PC-3 (cell line): ENCODE measurements at regions not wholly inside any gene's neighbourhood (a gene's known extent, or its start where the extent isn't known, plus 50 kb on each side); places are given as distances from the start of the nearest gene placed in this dataset.

Source experiments
- CTCF ChIP-seq: fragments of 300-600 bp; sonication (generic); conservative IDR thresholded peaks from 2 replicates; pipeline ENCODE4 v1.5.1; 2017; ENCODE audit warnings: antibody characterized with exemption, low read depth, mild to moderate bottlenecking, low read length
- EZH2phosphoT487 ChIP-seq: fragments of 300-600 bp; sonication (generic); IDR thresholded peaks from 2 replicates; pipeline ENCODE4 v1.6.1; 2018; ENCODE audit warnings: mild to moderate bottlenecking, antibody characterized with exemption, low read length, borderline replicate concordance

- TF ChIP-seq CTCF (no peak), EZH2phosphoT487 (no peak)
These were observed 127.9 kb upstream of the CEP126 start for GRCh38 chr11:101786916-101787315.
